ENCODE measurements at regions not wholly inside any gene's neighbourhood (a gene's known extent, or its start where the extent isn't known, plus 50 kb on each side); places are given as distances from the start of the nearest gene placed in this dataset.
"Not testable (repeated sequence)": the region's sequence is repeated elsewhere in the genome, so short reads cannot be mapped to it uniquely, and the experiment has no call there.

DNA sequence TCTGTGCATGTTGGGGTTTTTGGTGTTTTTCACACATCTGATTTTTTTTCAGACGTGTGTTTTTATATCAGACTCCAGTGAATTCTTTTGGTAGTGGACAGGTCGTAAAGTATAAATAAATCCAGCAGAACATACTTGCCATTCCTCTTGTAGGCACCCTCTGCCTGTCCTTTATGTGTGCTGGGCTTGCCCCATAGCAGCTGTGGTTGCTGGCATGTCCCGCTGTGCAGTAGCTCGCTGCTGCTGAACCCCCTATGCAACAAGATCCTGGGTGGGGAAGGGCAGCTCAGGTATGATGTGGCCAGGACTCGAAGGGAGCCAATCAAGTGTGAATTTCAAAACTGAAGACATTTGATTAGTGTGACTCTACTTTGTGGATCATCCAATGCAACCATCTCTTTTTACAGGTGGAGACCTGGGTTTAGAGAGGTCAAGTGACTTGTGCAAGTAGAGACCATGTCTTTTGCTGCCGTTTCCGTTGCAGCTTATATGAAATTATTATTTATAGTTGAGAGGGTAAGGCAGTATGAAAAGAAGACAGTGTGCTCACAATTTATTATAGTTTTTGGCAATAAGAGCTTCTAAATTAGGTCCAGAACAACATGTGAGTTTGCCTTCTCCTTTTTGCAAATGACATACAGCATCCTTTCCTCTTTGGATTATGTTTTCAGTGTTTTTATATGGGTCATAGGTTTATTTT is 350.8 kb upstream of the C2CD4B start:
- DNase-seq: no peak

GRCh38 chr15:62517541-62517940 is 352.5 kb upstream of the C2CD4B start:
- no peak for DNase-seq

DNA sequence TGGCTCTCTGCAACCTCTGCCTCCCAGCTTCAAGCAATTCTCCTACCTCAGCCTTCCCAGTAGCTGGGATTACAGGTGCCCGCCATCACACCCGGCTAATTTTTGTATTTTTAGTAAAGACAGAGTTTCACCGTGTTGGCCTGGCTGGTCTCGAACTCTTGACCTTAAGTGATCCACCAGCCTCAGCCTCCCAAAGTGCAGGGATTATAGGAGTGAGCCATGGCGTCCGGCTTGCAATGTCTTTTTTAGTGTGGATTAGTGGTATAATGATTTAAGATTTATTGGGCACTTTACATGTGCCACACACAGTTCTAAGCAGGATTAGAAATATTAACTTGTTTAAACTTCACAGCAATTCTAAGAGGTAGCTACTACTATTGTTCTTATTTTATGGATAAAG is 353.6 kb upstream of the C2CD4B start:
- DNase-seq: not testable (repeated sequence)

- DNase-seq: no peak
Measured at GRCh38 chr15:62519900-62520299, 354.8 kb upstream of the C2CD4B start.

GRCh38 chr15:62520887-62521286 is 355.8 kb upstream of the C2CD4B start:
- DNase-seq: no peak

DNA sequence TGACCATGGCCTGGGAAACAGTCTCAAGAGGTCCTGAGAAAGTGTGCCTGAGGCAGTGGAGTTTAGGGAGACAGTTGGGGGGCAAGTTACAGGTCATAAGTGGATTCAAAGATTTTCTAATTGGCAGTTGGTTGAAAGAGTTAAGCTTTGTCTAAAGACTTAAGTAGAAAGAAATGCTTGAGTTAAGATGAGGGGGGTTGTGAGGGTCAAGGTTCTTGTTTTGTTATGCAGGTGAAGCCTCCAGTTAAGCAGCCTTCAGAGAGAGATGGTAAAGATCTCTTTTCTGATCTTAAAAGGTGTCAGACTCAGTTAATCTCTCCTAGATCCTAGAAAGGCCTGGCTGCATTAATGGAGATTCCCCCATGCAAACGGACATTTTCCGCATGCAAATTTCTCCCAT is 356.3 kb upstream of the C2CD4B start:
- no peak for DNase-seq

- no peak for DNase-seq
Measured at GRCh38 chr15:62524848-62525247, 359.8 kb upstream of the C2CD4B start.

GRCh38 chr15:62527387-62527786 is 362.3 kb upstream of the C2CD4B start:
- no peak for DNase-seq

- DNase-seq: no peak
Measured at GRCh38 chr15:62528505-62528904, 363.4 kb upstream of the C2CD4B start.

GRCh38 chr15:62532367-62532766 is 367.3 kb upstream of the C2CD4B start:
- DNase-seq: no peak

- no peak for DNase-seq
Measured at GRCh38 chr15:62533687-62534086, 368.6 kb upstream of the C2CD4B start.

GRCh38 chr15:62534996-62535395 is 369.9 kb upstream of the C2CD4B start:
- no peak for DNase-seq

DNA sequence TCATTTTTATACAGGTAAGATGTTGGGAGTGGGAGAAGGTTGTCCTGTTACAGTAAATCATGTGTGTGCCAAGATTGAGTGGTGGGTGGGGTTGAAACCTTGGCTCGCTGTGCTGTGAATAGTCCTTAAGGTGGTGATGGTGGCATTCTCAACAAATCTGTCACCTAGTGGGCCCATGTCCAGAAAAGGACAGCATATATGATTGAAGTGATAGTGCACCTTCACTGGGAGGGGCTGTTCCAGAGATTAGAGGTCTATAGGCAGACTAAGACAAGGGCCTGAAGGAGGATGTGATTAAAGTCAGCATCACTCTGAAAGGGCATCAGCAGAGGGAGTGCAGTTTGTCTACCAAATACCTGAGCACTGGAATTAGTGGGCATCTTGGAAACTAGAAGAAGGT is 374.2 kb upstream of the C2CD4B start:
- DNase-seq: no peak

- DNase-seq: no peak
Measured at GRCh38 chr15:62541250-62541649, 376.2 kb upstream of the C2CD4B start.

- DNase-seq: no peak
Measured at GRCh38 chr15:62541846-62542245, 376.8 kb upstream of the C2CD4B start.

DNA sequence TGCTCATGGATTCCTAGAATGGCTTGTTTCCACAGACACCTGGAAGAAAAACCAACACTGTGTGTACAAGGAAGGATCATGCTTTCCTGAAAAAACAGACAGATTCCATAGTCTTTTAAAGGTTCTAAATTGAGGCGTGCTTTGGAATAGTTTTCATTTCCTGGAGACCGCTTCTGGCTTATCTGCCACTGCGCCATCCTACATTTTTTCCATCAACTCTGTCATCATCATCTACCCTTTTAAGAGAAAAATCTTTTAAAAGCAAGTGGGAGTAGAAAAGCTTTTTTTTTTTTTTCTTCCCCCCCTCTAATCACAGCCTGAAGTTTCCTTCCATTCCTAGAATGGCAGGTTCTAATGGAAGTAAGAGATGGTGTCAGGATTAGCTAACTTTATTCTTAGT is 379.4 kb upstream of the C2CD4B start:
- DNase-seq: no peak

DNA sequence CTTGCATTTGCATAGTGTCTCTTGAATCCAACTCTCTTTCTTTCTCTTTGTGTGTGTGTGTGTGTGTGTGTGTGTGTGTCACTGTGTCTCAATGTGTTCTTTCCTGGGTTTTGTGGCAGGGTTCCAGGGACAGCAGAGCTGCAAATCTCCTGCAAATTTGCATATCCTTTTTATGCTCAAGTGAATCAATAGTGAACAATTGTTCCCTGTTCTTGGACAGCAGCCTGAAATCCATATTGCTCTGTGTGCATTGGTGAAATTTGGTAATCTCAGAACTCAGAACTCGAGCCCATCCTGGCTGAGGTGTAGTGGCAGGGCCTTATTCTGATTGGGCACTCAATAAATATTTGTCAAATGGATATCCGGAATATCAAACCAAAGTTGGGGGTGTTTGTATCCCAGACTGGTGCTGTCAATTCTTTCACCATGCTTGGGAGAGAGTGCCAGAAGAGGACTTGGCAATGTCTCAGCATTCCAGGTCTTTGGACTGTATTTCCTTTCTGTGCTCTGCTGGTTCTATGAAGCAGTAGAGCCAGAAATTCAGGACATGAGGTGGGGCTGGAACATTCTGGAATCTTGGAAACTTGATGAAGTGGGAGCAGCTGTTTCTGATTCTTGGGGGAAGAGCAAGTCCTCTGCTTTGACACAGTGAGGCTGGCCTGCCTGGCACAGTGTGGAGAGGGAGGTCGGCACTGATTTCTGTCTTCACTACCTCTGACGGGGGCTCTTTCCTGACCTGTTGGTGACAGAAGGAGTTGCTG is 380.6 kb upstream of the C2CD4B start:
- DNase-seq: no peak

DNA sequence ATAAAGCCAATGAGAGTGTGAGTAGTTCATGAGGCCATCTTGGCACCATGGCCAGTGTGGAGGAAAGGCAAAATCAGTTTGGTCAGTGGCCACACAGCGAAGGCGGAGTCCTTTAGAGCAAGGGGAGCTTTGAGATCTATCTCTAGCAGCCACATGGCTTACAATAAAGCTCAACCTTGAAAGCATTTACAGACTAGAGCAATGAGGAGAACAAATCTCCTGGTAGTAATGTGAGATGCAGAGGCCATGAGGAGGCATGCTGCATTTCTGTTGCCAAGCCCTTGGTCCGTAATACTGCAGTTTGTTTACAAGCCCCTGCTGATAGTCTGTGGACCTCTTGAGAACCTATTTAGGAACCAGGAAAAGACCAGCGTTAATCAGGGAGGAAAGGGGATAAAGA is 381.5 kb upstream of the C2CD4B start:
- DNase-seq: no peak

DNA sequence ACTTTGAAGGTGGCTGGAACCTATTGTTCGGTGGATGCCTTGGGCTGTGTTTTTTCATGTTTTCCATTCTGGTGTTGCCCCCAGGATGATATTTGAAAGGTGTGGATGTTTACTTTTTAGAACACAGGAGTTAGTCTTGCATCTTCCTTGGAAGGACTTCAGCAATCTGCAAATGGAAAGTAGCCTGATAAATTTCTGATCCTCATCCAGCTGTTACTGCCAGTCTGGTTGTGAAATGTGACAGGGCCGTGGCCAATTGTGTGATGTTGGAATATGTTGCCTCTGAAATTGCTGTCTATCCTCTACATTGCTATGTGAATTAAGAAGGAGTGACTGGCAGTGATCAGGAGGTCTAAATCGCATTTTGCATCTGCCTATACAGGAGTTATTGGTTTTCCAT is 382.5 kb upstream of the C2CD4B start:
- DNase-seq: no peak

- DNase-seq: no peak
Measured at GRCh38 chr15:62549345-62549970, 384.4 kb upstream of the C2CD4B start.

GRCh38 chr15:62550106-62550505 is 385.0 kb upstream of the C2CD4B start:
- no peak for DNase-seq

GRCh38 chr15:62552444-62552843 is 387.4 kb upstream of the C2CD4B start:
- no peak for DNase-seq

DNA sequence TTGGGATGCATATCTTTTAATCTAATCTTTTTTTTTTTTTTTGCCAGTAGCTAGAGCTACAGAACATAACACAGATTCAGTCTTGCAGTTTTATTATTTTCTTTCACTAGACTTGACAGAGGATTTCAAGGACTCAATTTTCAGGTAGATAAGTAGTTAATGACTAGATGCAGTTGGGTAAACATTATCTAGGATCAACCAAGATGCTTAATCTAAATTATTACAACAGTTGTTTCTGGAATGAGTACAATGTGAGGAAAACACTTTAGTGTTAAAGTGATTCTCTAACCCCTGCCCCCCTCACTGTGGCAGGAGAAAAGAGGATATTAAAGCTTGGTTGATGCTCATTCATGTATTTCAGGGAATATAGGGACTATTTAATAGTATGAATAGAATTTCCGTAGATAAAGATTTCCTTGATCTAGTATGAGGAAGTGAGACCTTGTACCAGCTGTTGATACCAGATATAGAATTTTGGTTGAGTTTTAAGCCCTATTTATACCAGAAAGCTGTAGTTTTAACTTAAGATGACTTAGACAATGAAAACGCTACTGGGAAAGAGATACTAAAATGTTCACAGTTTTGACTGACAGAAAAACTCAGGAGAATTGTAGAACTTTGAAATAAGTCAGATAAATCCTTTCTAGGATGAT is 389.0 kb upstream of the C2CD4B start:
- DNase-seq: no peak

Data from NCI-H1930 (cell line).